Inflammatory macrophage treated with lipopolysaccharide for 4 hours (primary cell): ENCODE measurements at regions not wholly inside any gene's neighbourhood (a gene's known extent, or its start where the extent isn't known, plus 50 kb on each side); places are given as distances from the start of the nearest gene placed in this dataset.
"Not testable (repeated sequence)": the region's sequence is repeated elsewhere in the genome, so short reads cannot be mapped to it uniquely, and the experiment has no call there.

Experiments
- DNase-seq: peaks from one replicate; pipeline ENCODE4 v3.0.0-alpha.2; 2020

GRCh38 chr13:80030491-80030890 is 310.4 kb downstream of the SPRY2 start:
- peak; percentile 65 for DNase-seq

- DNase-seq: no peak
Measured at GRCh38 chr13:80029170-80029569, 311.8 kb downstream of the SPRY2 start.

GRCh38 chr13:80022146-80022545 is 318.8 kb downstream of the SPRY2 start:
- DNase-seq: no peak

DNA sequence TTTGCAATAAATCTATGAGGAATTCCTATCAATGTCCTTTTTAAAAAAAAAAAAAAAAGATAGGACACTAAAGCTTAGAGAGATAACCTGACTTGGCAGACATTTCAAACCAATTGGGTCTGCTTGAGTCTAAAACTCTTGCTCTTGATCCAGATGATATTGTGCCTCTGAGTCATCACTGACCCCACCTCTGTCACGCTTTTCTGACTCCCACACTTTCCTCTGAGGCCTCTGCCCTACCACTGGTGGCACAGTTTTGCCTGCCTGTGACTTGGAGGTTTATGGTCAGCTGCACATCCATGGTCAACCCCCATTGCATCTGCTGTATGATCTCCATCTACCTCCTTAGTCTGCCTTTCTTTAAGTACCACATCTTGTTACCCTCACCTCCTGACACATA is 328.7 kb downstream of the SPRY2 start:
- DNase-seq: peak; percentile 49

DNA sequence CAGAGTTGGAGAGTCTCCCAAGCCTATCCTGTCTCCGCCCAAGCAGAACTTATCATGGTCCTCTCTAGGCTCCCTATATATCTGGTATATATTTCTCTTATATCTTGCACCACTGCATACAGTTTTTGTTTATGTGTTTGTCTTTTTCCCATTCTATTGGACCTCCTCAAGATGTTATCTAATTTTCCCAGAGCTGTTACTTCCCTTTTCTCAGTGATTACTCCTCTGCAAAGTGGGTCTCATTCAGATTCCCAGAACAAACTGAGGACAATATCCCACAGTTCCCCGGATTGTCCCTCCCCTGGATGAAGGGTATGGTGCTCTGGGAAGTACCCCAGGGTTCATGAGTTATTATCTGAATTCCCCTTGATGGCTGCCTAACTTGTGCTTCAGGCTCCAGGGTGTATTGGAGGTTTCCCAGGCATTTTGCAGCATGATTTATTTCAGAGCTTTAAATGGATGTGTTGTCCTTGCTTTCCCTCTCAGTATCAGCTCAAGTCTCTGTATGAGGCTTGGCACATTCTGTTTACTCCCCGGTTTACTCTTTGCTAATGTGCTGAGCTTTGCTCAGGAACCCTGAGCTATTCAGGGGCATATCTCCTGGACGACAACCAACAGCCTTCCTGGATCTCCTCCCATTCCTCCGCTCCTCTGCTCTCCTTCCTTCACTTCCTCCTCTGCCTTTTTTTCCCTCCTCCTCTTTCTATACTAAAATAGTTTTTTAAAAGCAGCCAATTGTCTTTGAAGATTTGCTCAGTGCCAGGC is 329.3 kb downstream of the SPRY2 start:
- no peak for DNase-seq

DNA sequence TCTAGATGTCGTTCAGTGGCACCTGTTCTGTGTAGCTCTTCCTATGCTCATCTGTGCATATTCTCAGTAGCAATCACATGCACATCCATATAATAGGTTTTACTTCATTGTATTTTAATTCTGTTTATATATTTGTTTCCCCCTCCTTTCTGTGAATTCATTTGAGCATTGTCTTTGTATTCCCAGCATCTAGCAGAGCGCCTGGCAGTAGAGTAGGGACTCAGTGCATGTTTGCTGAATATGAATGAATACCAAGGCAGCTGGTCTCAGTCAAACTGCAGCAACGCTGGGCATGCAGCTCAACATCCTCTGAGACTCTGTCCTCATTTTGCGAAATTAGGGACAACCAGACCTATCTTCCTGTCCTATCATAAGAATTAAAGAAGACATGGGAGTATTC is 330.1 kb downstream of the SPRY2 start:
- DNase-seq: no peak

GRCh38 chr13:80010286-80010831 is 330.6 kb downstream of the SPRY2 start:
- no peak for DNase-seq

DNA sequence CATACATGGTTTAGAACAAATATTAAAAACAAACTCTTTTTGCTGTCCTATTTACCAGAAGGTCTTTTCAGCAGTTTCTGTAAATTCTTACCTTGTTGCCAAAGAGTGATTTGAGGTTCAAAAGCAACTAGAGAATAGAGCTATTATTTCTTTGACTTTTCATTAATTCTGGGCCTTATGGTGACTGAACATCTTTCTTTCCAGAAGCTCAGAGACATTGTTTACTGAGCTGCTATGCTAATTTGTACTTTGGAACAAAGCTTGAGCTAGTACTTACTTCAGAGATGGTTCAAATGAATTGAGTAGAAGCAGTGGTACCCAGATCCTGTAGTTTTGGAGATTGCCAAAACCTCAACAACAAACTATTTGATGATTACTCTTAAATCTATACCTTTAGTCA is 331.2 kb downstream of the SPRY2 start:
- DNase-seq: no peak

GRCh38 chr13:80006940-80007339 is 334.0 kb downstream of the SPRY2 start:
- DNase-seq: no peak

GRCh38 chr13:80001510-80001842 is 339.4 kb downstream of the SPRY2 start:
- no peak for DNase-seq

DNA sequence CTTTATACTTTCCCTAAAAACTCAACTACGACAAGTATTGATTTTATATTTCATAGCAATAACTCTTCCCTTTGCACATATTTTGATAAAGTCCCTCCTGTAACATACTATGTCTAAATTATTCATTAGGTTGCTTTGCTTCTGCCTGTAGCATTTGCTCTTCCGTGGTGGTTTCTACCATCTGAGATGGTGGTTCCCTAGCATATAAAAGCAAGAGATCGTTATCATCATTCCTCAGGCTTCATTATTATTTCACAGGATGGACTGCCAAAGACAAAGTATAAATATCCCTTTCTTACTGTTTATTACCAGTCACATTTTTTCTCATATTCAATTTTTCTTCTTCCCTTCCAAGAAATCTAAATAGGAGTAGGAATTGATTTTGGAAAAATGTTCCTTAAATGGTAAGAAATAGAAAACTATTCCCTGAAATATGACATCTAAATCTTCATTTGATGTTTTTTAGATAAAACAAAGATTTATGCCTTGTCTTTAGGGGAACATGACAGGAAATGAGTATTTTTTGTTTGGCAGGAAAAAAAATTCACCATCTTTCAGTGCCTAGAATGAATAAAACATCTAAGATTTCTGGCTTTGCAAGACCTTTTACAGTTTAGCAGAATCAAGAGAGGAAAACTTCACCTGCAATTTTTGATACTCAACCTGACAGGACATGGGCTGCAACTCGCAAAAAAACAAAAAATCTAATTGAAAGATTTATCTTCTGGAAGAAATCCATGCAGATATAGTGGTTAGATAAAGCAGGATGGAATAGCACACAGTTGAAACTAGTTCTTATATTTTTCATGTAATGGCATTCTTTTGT is 340.0 kb downstream of the SPRY2 start:
- DNase-seq: no peak

- DNase-seq: no peak
Measured at GRCh38 chr13:79999601-80000000, 341.3 kb downstream of the SPRY2 start.

DNA sequence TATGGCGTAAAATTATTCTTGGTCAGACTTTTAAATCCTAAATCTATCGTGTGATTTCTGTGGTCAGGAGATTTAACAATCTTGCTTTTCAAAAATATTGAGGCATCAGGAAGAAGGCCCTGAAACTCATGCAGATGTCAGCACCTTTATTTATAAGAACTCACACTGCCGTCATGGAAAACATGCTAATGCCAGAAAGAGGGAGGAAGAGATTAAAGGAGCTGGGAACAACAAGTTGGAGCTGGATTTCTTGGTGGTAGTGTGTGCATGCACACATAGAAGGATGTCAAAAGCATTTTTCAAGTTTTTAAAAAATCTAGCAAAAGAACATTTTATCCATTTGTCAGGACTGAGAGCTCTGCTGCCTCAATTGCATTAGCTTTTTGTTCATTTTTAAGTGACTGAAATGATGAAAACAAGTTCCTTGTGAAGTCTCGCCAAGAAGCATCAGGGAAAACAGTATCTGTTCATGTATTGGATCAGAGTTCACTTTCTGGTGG is 342.5 kb downstream of the SPRY2 start:
- no peak for DNase-seq

- DNase-seq: no peak
Measured at GRCh38 chr13:79997244-79997643, 343.7 kb downstream of the SPRY2 start.

- DNase-seq: peak; percentile 18
Measured at GRCh38 chr13:79995334-79995733, 345.6 kb downstream of the SPRY2 start.

DNA sequence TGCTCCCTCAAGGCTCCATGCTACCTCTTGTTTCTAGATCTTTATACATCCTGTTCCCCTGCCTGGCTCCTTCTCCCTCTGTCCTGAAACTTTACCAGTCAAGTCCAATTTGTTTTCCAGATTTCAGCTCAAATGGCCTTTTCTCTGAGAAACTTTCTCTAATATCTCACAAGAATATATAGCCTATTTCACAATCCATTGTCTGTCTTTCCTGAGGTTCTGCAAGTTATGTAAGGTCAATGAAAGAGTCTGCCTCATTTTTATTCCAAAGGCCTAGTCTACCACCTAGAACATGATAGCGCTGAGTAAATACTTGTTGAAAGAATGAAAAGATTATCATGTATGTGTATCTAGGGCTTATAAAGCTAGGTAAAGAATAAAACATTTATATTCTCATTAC is 348.8 kb downstream of the SPRY2 start:
- no peak for DNase-seq

DNA sequence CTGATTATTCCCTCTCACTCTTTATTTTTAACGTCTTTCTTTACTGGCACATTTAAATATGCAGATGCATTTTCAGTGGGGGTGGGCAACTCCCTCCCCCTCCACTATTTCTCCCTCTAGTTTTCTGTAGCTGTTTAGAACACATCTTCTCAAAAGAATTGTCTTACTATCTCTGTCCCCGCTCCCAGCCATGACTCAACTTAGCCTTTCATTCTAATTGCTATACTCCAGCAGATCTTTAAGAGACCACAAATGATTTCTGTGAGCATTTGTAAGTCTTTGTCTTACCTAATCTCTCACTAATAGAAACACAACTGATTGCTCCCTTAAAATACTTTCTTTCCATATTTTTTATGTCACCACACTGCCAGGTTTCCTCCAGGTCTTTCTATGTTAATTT is 350.9 kb downstream of the SPRY2 start:
- DNase-seq: no peak

- no peak for DNase-seq
Measured at GRCh38 chr13:79989217-79989661, 351.7 kb downstream of the SPRY2 start.

DNA sequence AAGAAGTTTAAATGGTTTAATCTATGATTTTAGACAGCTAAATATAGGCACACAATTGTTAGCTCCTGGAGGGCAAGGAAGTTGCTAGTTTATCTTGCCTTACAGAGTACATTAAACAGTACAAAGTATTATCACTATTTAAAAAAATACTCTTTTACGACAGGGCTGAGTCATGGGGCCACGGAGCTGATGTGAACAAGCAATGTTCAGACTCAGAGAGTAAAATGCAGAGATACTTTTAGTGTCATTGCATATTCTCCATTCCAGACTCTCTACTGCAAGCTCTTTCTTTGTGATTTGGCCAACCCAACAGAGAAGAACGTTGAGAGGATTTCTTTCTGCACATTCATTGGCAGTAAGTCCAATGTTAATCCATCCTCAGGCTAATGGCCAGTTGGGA is 352.4 kb downstream of the SPRY2 start:
- no peak for DNase-seq

- DNase-seq: no peak
Measured at GRCh38 chr13:79987761-79988160, 353.2 kb downstream of the SPRY2 start.

DNA sequence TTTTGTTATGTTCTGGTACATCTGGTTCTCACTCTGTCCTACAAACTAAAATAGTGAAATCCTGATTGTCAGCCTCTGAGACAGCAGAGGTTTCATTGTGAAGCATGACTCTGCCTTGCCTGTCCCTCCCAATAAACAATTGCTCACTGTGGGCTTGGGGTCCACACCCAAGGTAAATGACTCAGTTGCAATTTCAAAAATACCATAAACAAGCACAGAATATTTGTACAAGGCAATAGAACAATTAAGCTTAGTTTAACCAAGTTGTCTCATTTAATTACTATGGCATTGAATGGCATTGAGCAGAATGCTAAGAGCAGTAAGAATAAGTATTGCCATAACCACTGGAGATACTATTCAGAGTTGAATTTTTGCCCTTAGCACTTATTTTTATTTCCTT is 353.6 kb downstream of the SPRY2 start:
- DNase-seq: no peak

DNA sequence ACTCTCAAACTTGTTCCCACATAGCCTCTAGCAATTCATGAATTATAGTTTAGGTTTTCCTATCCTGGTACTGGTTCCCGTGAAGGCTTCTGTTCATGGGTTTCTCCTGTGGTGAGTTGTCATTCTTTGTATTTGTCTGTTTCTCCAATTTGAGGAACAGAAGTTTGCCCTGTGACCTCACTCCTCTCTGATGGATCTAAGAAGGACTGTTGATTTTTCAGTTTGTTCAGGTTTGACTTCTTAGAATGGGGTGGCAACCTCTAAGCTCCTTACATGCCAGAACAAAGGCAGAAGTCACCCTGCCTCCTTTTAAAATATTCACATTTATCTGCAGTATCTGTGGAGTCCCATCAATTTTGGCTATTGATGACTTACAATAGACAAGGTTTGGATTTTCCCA is 354.0 kb downstream of the SPRY2 start:
- DNase-seq: no peak

- DNase-seq: not testable (repeated sequence)
Measured at GRCh38 chr13:79974935-79975650, 365.8 kb downstream of the SPRY2 start.
